ENCODE measurements at regions not wholly inside any gene's neighbourhood (a gene's known extent, or its start where the extent isn't known, plus 50 kb on each side); places are given as distances from the start of the nearest gene placed in this dataset.
A peak's percentile ranks its signal among the peaks of the same experiment; 100 is the strongest.
"Not testable (repeated sequence)": the region's sequence is repeated elsewhere in the genome, so short reads cannot be mapped to it uniquely, and the experiment has no call there.

DNA sequence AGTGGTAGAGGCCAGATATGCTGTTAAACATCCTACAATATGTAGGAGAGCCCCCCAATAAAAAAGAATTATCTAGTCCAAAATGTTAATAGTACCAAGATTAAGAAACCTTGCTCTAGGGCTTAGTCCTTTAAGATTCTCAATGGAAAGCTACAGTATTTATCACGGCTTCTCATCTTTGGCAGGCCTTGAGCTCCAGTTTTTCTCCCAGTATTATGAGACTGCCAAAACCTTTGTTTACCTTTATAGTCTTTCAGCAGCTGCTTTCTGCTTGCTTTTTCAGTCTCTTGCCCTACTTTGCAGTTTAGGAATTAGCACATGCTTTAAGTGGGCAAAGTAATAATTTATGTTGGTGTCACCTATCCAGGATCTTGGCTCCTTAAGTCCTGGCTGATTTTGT lies 59.7 kb downstream of the NHLRC1 start:
- DNase-seq (ENCODE audit: low spot score) = no peak

DNA sequence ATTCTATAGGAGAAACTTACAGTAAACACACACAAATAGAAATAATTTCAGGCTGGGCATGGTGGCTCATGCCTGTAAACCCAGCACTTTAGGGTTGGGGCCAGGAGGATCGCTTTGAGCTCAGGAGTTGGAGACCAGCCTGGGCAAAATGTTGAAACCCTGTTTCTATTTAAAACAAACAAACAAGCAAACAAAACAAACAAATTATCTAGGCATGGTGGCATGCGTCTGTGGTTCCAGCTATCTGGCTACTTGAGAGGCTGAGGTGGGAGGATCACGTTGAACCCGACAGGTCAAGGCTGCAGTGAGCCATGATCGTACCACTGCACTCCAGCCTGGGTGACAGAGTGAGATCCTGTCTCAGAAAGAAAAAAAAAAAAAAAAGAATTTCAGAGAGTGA lies 64.0 kb downstream of the NHLRC1 start:
- no peak for DNase-seq (ENCODE audit: low spot score)

DNA sequence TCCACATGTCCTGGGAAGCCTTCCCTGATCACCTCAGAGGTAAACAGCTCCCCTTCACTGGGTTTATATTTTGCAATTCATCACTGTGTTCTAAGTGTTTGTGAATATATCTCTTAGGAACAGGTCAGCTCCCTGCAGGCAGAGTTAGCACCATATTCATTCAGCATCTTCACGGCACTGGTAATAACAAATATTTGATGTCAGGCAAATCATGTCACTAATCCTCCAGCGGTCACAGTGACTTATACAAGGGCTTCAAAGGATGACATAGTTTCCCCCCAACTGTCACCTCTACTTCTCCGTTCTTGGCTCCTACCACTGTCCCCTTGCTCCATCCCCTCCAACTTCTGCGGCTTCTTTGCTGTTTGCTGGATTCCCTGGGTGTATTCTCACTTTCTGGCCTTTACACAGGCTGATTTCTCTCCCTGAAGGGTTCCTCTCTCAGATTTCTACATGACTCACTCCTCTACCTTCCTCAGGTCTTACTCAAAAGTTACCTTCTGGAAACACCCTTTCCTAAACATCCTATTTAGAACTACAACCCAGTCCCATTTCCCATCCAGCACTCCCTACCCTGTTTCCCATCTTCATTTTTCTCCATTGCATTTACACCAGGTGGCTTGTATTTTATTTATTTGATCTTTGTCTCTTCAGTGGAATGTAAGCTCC lies 66.6 kb downstream of the NHLRC1 start:
- no peak for DNase-seq (ENCODE audit: low spot score)

DNA sequence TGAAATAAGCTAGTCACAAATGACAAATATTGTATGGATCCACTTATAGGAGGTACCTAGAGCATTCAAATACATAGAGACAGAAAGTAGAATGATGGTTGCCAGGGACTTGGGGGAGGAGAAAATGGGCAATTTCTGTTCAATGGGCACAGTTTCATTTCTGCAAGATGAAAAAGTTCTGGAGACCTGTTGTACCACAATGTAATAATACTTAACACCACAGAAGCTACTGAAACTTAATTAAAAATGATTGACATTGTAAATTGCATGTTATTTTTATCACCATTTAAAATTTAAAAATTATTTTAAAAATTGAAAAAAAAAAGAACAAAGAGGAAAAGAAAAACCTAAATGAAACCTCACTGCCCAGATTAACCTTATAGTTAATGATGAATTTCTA lies 67.4 kb downstream of the NHLRC1 start:
- DNase-seq (ENCODE audit: low spot score) = no peak

DNA sequence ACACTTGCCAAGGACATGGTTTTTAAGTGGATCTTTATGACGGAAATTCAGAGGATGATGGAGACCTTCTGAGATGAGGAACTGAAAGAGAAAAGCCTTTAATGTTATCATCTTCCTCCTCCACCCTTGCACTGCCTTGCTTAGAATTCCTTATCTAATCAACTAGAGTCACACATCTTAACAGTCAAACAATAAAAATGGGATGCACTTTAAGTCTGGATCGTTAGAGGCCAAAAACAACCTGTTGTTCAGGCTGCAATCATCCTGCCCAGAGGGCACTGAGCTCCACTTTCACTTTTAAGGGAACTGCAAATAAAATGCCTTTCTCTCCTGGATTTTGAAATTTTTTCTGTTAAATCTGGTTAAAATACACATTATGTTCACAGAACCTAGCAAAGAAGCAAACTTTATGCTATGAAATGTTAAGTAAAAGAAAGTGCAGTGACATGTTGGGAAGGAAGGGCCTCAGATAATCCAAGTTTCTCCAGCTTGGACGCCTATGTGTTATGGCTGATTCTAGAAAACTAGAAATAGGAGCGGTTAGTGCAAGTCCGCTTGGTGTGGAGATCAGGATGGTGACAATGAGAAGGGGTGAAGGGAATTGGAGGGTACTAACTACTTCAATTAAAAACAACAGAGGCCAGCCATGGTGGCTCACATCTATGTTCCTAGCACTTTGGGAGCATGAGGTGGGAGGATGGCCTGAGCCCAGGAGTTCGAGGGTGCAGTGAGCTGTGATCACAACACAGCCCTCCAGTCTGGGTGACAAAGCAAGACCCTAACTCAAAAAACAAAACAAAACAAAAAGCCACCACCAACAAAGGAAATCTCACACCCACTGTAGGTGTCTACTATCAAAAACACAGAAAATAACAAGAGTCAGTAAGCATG lies 66.4 kb upstream of the KIF13A start:
- no peak for DNase-seq (ENCODE audit: low spot score)

DNA sequence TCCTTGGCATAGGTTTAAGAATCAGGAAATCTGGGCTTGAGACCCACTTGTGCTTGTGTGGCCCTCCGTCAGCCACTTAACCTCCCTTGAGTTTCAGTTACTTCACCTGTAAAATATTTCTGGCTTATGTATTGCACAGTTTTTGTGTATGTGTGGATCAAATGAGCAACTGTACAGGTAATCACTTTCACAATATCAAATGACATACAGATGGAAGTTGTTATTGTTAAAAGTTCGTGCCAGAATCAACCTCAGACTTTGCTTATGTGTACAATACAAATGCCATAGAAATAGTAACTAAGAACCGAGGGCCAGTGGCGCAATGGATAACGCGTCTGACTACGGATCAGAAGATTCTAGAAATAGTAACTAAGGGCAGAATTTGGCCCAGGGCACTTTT lies 65.6 kb upstream of the KIF13A start:
- peak; percentile 45 for DNase-seq (ENCODE audit: low spot score)

DNA sequence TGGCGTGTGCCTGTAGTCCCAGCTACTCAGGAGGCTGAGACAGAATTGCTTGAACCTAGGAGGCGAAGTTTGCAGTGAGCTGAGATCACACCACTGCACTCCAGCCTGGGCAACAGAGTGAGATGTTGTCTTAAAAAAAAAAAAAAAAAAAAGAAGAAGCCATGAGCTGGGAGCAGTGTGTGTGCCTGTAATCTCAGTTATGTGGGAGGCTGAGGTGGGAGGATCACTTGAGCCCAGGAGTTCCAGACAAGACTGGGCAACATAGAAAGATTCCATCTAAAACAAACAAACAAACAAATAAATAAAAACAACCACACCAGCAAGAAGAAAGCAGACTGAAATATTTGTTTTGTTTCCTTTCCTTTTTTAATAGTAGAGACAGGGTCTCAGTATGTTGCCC lies 62.2 kb upstream of the KIF13A start:
- no peak for DNase-seq (ENCODE audit: low spot score)

DNA sequence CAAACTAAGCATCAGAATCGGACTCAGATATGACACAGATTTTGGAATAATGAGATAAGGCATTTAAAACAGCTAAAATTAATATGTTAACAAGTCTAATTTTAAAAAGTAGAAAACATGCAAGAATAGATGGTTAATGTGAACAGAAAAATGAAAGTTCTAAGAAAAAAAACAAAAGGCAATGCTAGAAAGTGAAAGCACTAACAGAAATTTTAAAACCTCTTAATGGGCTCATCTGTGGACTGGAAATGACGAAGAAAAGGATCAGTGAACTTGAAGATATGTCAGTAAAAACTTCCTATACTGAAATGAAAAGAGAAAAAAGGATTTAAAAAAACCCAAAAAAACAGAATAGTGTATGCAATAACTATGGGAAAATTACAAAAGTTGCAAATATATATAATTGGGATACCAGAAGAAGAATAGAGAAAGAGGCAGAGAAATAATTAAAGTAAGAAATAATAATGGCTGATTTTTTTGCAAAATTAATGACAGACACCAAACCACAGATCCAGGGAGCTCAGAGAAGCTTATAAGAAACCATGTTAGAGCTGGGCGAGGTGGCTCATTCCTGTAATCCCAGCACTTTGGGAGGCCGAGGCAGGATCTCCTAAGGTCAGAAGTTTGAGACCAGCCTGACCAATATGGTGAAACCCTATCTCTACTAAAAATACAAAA lies 61.7 kb upstream of the KIF13A start:
- DNase-seq (ENCODE audit: low spot score) = no peak

DNA sequence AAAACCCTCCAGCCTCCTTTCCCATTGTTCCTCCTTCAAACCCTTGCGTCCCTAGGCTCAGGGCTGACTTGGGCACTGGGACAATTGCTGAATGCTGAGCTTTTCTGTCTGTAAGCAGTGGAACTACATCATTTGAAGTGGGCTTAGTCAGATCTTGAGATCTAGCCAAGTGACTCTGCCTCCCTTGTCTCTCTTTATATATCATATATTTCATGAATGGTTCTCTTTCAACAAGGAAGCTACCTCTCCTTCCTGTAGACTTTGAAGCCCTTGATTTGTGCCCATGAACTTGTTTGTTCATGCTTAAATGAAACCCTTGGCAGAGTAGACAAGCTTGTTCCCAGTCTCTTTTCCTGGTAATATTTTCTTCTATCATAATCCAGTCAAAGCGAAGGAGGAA lies 60.0 kb upstream of the KIF13A start:
- peak; percentile 37 for DNase-seq (ENCODE audit: low spot score)

DNA sequence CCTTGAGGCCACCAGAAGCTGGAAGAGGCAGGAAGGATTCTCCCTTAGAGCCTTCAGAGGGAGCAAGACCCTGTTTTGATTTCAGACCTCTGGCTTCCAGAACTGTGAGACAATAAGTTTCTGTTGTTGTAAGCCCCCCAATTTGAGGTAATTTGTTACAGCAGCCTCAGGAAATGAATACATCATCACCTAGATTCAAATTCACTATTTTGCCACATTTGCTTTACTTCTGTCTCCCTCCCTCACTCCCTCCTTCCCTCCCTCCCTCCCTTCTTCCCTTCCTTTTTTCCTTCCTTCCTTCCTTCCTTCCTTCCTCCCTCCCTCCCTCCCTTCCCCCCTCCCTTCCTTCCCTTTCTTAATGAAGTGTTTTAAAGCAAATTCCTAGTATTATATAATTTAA lies 58.1 kb upstream of the KIF13A start:
- DNase-seq (ENCODE audit: low spot score) = no peak

DNA sequence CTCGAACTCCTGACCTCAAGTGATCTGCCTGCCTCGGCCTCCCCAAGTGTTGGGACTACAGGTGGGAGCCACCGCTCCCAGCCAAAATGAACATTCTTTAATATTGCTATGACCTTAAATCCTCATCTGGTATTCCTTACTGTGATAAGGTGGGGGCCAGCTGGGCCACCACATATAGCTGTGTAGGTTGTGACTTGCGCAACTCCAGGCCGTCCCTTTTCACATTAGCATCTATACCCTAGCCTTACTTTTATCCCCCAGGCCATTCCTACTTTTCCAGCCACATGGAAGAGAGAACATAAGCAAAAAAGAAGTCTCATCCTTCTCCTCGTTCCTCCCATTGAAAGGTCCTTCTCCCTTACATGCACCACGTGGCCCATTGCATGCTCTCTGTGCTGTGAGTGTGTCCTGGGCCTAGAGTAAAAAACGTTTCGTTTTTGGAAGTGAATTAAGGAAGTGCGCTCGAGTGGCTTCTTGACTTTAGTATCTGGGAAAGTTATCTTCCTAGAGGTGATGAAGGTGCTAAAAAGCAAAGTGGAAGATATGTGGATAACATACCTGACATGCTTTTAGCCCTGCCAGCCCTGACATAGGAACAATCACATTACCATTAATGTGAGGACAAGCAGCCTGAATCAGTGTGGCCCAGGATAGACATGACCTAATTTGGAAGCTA lies 56.8 kb upstream of the KIF13A start:
- no peak for DNase-seq (ENCODE audit: low spot score)

DNA sequence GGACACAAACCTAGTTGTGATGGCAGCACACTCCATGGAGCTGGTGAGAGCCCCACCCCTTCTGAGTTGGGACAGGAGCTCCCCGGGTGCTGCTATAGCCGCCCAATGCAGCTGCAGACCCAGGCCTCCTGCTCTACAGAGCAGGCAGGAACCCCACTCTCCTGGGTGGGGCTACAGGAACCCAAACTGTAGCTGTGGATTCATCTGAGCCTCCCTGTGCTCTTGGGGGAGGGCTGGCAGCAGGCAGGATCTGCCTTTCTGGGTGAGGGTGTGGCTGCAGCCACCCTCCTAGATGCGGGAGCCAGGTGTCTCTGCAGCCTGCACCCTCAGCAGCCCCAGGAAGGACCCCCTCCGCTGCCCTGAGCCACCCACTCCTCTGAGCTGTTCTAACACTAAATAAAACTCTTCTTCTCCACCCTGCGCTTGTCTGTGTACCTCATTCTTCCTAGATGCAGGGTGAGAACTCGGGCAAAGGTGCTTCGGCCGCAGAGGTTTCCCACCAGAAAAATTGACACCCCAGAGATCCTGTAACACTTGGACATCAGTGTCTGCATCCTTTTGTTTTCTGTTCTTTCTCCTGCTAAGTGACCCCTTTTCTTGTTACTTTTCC lies 55.2 kb upstream of the KIF13A start:
- no peak for DNase-seq (ENCODE audit: low spot score)

DNA sequence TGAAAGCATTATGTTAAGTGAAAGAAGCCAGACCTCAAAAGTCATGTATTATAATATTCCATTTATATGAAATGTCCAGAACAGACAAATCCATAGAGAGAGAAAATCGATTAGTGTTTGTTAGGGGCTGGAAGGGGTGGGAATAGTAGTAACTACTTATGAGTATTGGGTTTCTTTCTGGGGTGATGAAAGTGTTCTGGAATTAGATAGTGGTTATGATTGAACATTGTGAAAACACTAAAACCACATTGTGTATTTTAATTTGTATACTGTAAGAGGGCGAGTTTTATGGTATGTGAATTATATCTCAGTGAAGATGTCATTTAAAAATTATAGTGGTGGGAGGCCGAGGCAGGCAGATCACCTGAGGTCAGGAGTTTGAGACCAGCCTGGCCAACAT lies 52.0 kb upstream of the KIF13A start:
- DNase-seq (ENCODE audit: low spot score) = no peak

DNA sequence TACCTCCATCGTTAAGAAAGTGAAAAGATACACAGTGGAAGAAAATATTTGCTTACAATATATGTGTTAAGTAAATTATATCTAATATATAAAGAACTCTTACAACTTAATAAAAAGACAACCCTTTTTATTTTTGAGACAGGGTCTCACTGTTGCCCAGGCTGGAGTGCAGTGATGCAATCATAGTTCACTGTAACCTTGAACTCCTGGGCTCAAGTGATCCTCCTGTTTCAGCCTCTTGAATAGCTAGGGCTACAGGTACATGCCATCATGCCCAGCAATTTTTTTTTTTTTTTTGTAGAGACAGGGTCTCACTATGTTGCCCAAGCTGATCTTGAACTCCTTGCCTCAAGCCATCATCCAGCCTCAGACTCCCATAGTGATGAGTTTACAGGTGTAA lies 50.8 kb upstream of the KIF13A start:
- DNase-seq (ENCODE audit: low spot score) = not testable (repeated sequence)
